ENCODE measurements at regions not wholly inside any gene's neighbourhood (a gene's known extent, or its start where the extent isn't known, plus 50 kb on each side); places are given as distances from the start of the nearest gene placed in this dataset.

DNA sequence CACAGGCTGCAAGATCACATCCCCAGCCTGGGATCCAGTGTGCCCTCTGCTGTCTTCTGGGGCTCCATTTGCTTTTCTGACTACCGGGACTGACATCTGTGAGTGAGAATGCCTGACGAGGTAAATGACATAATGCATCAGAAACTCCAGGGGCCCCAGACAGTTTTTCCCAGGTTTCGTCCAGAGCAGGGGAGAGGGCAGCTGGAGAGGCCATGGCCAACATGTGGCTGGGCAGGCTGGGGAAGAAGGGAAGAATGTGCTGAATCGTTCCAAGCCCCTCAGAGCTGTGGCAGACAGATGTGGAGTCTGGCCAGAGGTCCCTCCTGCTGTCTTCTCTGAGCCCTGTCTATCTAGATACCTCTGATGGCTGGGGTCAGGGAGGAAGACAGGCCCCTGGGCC, 163.9 kb downstream of the TRIM29 start:
- Histone ChIP-seq H3K27ac (no peak overlapping the region), H3K79me2 (no peaks in the 10 kb centered on the region), H3K4me2 (no peak overlapping the region), H3K36me3 (replicated peaks; ENCODE audit: insufficient read depth, low read depth) (no peaks in the 10 kb centered on the region), H2AFZ (no peak overlapping the region), H3K4me3 (no peak overlapping the region), H3K27me3 (no peaks in the 10 kb centered on the region), H3K9me3 (ENCODE audit: low read depth) (no peaks in the 10 kb centered on the region), H4K20me1 (ENCODE audit: insufficient read depth, poor library complexity, severe bottlenecking) (no peaks in the 10 kb centered on the region), H3K9me2 (replicated peaks; ENCODE audit: insufficient read depth) (no peaks in the 10 kb centered on the region), H3K4me1 (ENCODE audit: insufficient read depth) (no peaks in the 10 kb centered on the region)
- TF ChIP-seq EZH2 (IDR thresholded peaks at IDR 0.05; ENCODE audit: borderline replicate concordance) (no peak), EZH2phosphoT487 (IDR thresholded peaks at IDR 0.05; ENCODE audit: low read depth, severe bottlenecking, unreplicated experiment) (no peak)
- TF ChIP-seq, protein P1, sequence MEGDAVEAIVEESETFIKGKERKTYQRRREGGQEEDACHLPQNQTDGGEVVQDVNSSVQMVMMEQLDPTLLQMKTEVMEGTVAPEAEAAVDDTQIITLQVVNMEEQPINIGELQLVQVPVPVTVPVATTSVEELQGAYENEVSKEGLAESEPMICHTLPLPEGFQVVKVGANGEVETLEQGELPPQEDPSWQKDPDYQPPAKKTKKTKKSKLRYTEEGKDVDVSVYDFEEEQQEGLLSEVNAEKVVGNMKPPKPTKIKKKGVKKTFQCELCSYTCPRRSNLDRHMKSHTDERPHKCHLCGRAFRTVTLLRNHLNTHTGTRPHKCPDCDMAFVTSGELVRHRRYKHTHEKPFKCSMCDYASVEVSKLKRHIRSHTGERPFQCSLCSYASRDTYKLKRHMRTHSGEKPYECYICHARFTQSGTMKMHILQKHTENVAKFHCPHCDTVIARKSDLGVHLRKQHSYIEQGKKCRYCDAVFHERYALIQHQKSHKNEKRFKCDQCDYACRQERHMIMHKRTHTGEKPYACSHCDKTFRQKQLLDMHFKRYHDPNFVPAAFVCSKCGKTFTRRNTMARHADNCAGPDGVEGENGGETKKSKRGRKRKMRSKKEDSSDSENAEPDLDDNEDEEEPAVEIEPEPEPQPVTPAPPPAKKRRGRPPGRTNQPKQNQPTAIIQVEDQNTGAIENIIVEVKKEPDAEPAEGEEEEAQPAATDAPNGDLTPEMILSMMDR (IDR thresholded peaks at IDR 0.05; ENCODE audit: poor library complexity) = no peak
- no peak for DNase-seq (ENCODE audit: low spot score)
- WGBS (ENCODE audit: low lambda C conversion rate, missing lambda C conversion rate) = 69% methylated on average over 4 of the region's 4 CpGs

DNA sequence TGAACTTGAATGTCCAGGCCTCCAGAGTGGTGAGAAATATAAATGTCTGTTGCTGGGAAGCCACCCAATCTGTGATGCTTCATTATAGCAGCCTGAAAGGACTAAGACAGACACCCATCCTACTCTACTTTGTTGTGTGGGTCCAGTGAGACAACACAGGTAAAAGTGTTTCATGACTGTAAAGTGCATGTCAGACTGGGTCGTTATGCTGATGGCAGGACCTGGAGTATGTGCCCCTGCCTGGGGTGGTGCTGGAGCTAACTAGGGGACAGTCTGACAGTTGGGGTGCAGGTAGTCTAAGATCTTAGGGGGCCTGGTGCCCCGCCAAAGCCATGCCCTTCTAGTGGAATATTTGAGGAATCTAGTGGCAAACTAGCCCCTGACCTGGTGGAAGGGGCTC, 165.6 kb downstream of the TRIM29 start:
- WGBS (ENCODE audit: low lambda C conversion rate, missing lambda C conversion rate) = 93% methylated on average over 2 of the region's 2 CpGs
- H3K4me2 ChIP-seq = no peak overlapping the region
- H4K20me1 ChIP-seq (ENCODE audit: insufficient read depth, poor library complexity, severe bottlenecking) = no peaks in the 10 kb centered on the region
- H3K27ac ChIP-seq = no peak overlapping the region
- DNase-seq (ENCODE audit: low spot score) = no peak
- H3K36me3 ChIP-seq (replicated peaks; ENCODE audit: insufficient read depth, low read depth) = no peaks in the 10 kb centered on the region
- H3K4me3 ChIP-seq = no peak overlapping the region
- TF ChIP-seq EZH2phosphoT487 (IDR thresholded peaks at IDR 0.05; ENCODE audit: low read depth, severe bottlenecking, unreplicated experiment) (no peak), EZH2 (IDR thresholded peaks at IDR 0.05; ENCODE audit: borderline replicate concordance) (no peak)
- TF ChIP-seq, protein P1 (IDR thresholded peaks at IDR 0.05; ENCODE audit: poor library complexity) = no peak
- no peaks in the 10 kb centered on the region for H3K4me1 ChIP-seq (ENCODE audit: insufficient read depth)
- H3K9me2 ChIP-seq (replicated peaks; ENCODE audit: insufficient read depth) = no peaks in the 10 kb centered on the region
- H2AFZ ChIP-seq = no peak overlapping the region
- H3K79me2 ChIP-seq = no peaks in the 10 kb centered on the region
- no peaks in the 10 kb centered on the region for H3K27me3 ChIP-seq
- no peaks in the 10 kb centered on the region for H3K9me3 ChIP-seq (ENCODE audit: low read depth)

DNA sequence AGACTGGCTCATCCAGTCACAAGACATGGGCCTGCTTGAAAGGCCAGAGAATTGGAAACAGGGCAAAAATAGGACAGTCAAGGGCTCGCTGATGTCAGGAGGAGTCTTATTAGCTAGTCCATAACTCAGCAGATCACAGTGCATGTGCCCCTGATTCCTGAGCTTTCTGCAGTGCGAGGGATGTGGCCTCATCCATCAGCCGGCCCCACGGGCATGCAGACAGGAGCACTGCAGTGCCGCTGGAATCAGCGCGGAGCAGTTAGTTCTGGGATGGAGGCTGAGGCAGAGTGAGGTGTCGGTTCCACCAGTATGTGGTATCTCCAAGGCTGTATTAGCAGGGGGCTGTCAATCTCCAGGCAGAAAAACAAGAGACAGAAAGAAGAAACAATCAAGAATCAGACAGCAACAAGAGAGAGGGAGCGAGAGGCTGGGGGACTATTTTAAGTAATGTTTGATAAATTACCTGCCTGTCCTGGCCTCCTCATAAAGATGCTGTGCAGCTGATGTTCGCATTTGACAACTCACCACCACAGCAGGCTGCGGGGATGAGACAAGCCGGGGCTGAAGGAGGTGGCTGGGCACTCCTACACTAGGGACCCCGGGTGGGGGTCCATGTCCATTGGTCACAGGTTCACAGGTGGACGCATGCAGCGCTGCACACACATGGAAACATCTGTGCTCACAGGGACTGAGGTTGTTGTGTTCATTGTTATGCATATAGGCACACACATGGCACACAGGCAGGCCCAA, 167.2 kb downstream of the TRIM29 start:
- WGBS (ENCODE audit: low lambda C conversion rate, missing lambda C conversion rate) = 84% methylated on average over 15 of the region's 15 CpGs

More for the DNA sequence above, 167.2 kb downstream of the TRIM29 start:
- H2AFZ ChIP-seq = no peak overlapping the region
- H3K79me2 ChIP-seq = no peaks in the 10 kb centered on the region
- no peaks in the 10 kb centered on the region for H3K36me3 ChIP-seq (replicated peaks; ENCODE audit: insufficient read depth, low read depth)
- no peaks in the 10 kb centered on the region for H3K9me3 ChIP-seq (ENCODE audit: low read depth)
- no peaks in the 10 kb centered on the region for H3K9me2 ChIP-seq (replicated peaks; ENCODE audit: insufficient read depth)
- DNase-seq (ENCODE audit: low spot score) = no peak
- no peaks in the 10 kb centered on the region for H4K20me1 ChIP-seq (ENCODE audit: insufficient read depth, poor library complexity, severe bottlenecking)
- no peaks in the 10 kb centered on the region for H3K4me1 ChIP-seq (ENCODE audit: insufficient read depth)
- H3K4me2 ChIP-seq = no peak overlapping the region
- no peak overlapping the region for H3K4me3 ChIP-seq
- no peak for TF ChIP-seq EZH2 (IDR thresholded peaks at IDR 0.05; ENCODE audit: borderline replicate concordance)
- TF ChIP-seq EZH2phosphoT487 (IDR thresholded peaks at IDR 0.05; ENCODE audit: low read depth, severe bottlenecking, unreplicated experiment) = no peak
- TF ChIP-seq, protein P1 (IDR thresholded peaks at IDR 0.05; ENCODE audit: poor library complexity) = no peak
- H3K27me3 ChIP-seq = no peaks in the 10 kb centered on the region
- H3K27ac ChIP-seq = no peak overlapping the region

Measured in hepatocyte (in vitro differentiated cells).